ENCODE measurements at regions not wholly inside any gene's neighbourhood (a gene's known extent, or its start where the extent isn't known, plus 50 kb on each side); places are given as distances from the start of the nearest gene placed in this dataset.

- DNase-seq, result no peak
These were observed 573.6 kb downstream of the BUD13 start for GRCh38 chr11:116199182-116199581.

DNA sequence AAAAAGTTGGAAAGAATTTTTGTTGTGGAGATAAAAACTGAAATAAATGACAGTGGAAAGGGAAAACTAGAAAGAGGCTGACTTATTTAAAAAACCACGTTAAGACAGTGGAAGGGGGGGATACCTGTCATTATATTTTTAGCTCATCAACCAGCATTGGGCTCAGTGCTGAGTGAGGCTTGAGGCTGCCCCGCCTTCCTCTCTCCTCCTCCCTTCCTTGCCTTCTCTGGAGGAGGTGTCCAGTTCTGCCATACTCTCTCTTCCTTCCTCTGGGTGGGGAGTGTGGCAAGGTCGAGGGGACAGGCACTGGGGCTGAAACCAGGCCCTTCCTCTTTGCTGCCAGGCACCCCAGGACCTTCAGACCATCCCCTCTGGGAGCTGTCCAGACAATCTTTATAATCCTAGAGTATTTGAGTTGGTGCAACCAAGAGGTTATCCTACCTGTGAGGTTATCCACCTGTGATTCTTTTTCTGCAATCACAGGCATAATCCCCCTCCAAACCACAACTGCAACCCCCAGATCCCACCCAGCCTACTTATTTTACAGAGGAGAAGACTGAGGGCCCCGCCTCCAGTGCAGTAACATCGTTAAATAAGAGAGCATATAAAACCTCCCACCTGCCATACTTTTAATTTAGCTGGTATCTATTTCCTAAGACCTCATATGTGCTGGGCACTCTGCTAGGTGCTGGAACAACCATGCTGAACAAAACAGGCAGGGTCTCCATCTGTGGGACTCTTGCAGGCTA lies 578.5 kb downstream of the BUD13 start:
- DNase-seq, result no peak

GRCh38 chr11:116193321-116194131 lies 579.3 kb downstream of the BUD13 start:
- no peak for DNase-seq

DNA sequence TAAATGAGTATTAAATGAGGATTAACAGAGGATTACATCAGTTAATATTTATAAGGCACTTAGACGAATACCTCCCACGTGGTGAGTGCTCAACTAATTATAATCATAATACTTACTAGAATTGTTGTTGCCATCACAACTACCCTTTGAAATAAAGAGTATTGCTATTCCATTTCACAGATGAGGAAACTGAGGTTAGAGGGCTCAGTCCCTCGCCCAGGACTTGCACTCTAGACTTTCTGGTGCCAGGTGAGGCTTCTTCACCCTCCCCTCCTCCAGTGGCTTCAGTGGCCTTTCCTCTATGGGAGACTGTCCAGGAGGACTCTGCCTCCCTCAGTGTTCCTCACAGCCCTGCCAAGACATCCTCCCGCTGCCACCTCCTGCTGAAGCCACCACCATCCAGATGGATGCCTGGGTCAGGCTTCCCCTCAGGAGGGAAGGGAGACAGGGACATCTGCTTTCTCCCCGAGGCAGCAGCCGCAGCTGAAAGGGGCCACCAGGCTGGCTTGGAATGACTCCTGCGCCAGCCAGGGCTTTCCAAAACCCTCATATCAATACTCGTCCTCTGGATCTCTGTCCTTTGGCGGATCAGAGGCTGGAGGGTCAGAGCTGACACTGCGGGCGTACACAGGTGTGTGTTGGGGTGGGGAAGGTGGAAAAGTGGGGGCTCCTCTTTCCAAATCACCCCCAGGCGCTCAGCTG lies 580.1 kb downstream of the BUD13 start:
- no peak for DNase-seq

DNA sequence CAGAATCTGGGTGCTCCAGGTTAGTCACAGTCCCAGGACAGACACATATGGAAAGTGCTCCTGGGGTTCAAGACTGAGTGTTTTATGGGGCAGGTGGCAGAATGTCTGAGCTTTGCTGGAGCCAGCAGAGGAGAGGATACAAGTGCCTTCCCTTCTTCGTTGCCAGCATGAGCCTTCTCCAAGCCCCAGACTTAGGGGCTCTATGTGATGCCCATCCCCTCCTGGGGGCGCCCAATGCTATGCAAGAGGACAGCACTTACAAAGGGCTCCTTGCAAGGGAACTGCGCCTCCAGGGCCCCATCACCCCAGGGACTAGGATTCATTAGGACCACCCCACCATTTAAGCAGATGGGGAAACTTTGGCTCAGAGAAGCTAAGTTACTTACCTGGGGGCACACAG lies 581.9 kb downstream of the BUD13 start:
- no peak for DNase-seq

GRCh38 chr11:116189408-116190170 lies 583.2 kb downstream of the BUD13 start:
- no peak for DNase-seq

DNA sequence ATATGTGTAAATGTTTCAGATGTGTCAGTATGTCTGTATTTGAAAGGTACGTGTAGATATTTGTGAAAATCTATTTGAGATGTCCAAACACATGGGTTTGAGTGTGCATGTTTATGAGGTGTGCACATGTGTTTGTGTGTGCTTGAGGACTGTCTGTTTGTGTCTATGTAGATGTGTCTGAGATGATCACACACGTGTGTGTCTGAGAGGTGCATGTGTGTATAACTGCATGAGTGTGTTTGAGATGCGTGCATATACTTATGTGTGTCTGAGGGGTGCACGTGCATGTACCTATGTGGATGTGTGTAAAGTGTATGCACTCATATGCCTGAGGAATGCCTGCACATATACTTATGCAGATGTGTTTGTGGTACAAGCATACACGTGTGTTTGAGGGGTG lies 584.4 kb downstream of the BUD13 start:
- DNase-seq, result no peak

DNA sequence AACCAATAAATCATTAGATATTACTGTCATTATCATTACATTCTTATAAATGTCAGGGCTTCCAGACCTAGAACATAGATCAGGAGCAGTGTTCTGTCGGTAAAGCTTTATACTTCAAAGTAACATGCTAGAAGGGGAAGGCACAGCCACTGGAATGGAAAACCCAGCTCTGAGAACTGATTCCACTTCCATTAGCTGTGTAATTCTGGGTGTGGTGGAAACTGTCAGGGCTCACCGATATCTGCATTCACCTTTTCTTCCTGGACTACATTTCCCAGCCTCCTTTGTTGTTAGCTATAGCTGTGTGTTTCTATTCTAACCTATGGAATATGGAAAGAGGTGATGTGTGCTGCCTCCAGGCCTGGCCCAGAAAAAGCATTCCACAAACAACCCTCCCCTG lies 585.8 kb downstream of the BUD13 start:
- DNase-seq, result no peak

- DNase-seq, result no peak
These were observed 587.2 kb downstream of the BUD13 start for GRCh38 chr11:116185551-116185950.

DNA sequence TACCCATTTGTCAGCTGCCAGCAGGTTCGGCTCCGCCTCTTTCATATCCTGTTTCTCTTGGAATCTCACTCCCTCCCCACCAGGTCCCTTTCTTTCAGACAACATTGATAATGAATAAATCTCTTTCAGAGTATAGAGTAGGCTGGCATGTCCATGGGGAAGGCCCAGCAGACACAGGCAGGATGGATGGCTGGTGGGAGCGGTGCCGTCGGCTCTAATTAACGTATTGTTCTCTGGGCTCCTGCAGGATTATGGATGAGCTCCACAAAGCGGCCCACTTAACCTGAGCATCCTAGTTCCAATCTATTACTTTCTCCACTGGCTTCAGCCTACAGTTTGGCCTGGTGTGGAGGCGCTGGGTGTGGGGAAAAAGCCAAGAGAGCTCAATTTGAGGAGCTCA lies 588.0 kb downstream of the BUD13 start:
- DNase-seq, result no peak

GRCh38 chr11:116182356-116182966 lies 590.3 kb downstream of the BUD13 start:
- DNase-seq, result no peak

DNA sequence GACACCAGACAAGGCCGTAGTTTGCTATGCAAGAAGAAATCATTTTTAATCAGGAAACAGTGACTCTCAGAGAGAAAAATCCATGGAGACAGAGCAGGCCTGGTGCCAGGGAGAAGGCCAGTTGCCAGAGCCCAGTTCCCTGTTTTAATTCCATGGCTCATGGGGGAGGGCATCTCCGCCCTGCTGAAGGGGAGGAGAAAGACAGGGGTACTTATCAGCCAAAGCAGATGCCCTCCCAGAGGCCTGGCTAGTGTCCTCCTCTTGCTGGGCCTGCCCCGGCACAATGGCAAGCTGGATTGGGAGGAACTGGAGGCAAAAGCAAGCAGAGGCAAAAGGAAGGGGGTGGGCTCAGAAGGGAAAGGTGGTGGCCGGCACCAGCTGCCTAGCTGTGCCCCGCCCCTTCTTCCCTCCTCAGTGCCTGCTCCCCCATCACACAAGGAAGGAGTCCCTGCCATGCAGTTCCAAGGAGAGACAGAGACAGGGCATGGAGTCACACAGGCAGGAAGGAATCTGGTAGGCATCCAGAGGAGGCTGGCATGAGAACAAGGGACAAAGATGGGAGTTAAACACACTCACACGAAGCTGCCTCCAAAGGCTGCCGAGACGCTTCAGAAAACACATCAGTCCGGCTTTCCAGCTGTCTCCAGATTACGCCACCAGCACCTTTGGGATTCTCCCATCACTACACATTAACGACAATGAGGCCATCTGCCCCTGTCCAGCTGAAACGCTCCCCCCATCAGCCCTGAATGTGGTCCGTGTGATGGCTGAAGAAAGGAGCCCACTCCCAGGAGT lies 591.8 kb downstream of the BUD13 start:
- no peak for DNase-seq

DNA sequence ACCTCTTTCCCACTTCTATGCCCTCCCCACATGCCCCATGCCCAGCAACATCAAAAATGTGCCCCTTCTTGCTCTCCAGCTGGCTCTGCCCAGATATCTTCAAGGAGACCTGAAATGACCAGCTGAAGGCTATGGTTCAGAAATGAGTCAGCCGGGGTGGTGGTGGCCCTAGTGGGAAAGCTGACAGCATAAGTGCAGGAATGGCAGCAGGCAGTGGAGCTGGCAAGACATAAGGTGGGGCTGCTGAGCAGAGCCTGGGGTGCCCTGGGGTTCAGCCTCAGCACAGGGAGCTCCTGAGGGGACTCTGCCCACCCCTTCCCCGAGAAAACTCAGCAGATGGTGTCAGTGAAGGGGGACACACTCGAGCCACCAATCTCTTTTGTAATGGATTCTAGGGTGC lies 593.4 kb downstream of the BUD13 start:
- no peak for DNase-seq

- DNase-seq, result no peak
These were observed 595.1 kb downstream of the BUD13 start for GRCh38 chr11:116177521-116178210.

- no peak for DNase-seq
These were observed 596.2 kb downstream of the BUD13 start for GRCh38 chr11:116176484-116177005.

- no peak for DNase-seq
These were observed 597.1 kb downstream of the BUD13 start for GRCh38 chr11:116175707-116176106.

- no peak for DNase-seq
These were observed 598.6 kb downstream of the BUD13 start for GRCh38 chr11:116173941-116174911.

DNA sequence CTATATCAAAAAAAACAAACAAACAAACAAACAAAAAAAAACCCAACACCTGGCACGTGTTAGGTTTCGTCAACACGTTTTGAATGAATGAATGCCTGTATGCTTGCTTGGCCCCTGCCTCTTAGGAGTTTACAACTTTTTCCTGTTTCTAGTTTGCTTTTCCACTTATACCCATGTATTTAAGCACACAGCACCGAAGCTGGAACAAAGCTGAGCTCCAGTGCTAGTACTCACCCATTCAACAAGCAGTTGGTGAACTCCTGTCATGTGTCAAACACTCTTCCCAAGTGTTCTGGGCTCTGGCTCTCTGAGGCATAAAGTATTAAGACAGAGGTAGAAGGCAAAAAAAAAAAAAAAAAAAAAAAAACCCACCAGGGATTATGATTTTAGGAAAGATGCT lies 599.3 kb downstream of the BUD13 start:
- no peak for DNase-seq

DNA sequence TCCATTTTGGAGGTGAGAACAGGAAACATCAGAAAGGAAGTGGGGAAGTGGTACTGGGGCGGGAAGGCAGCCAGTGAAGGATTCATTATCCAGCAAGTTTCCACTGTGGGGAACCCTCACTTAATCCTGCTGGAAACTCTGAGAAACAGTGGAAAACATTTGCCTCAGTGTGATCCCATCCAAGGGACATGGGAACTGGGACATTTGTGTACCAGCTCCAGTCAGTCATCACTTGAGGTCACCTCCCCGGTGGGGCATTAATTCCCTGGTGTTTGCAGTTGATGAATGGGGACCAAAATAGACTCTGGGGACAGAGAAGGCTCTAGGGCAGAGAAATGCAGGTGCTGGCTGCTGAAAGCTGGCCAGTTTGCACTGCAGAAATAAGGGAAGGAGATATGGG lies 599.9 kb downstream of the BUD13 start:
- DNase-seq, result no peak

- DNase-seq, result no peak
These were observed 600.6 kb downstream of the BUD13 start for GRCh38 chr11:116172156-116172555.

Data from activated T-cell treated with anti-CD3 and anti-CD28 coated beads for 4 hours (primary cell).